OCI-LY1 (cell line): ENCODE measurements at regions not wholly inside any gene's neighbourhood (a gene's known extent, or its start where the extent isn't known, plus 50 kb on each side); places are given as distances from the start of the nearest gene placed in this dataset.

Experiments
- H2AFZ ChIP-seq: fragments of 200-600 bp; sonication (generic), shearing (Covaris generic); 2 replicates; pipeline ENCODE4 v1.6.0; 2014; ENCODE audit warnings: antibody characterized with exemption, mild to moderate bottlenecking, low read length
- H3F3A ChIP-seq: fragments of 200-600 bp; sonication (generic), shearing (Covaris generic); 2 replicates; pipeline ENCODE4 v1.6.0; 2014; ENCODE audit warnings: mild to moderate bottlenecking, antibody characterized with exemption, low read length, moderate library complexity; ENCODE audit not compliant: insufficient read depth
- H3K27ac ChIP-seq: fragments of 200-600 bp; sonication (generic); 2 replicates; pipeline ENCODE4 v1.5.1; 2014; ENCODE audit warnings: low read length, mixed run types, mild to moderate bottlenecking, low read depth; ENCODE audit not compliant: poor library complexity, severe bottlenecking
- H3K27me3 ChIP-seq: fragments of 200-600 bp; sonication (generic); 2 replicates; pipeline ENCODE4 v1.6.0; 2014; ENCODE audit warnings: antibody characterized with exemption, mild to moderate bottlenecking, low read length, moderate library complexity; ENCODE audit not compliant: insufficient read depth
- H3K36me3 ChIP-seq: fragments of 200-600 bp; sonication (generic); 2 replicates; pipeline ENCODE4 v1.6.1; 2014; ENCODE audit warnings: mild to moderate bottlenecking, antibody characterized with exemption, low read length, moderate library complexity, mixed read lengths; ENCODE audit not compliant: insufficient read depth
- H3K4me1 ChIP-seq: fragments of 200-600 bp; sonication (generic); 2 replicates; pipeline ENCODE4 v1.5.1; 2014; ENCODE audit warnings: mild to moderate bottlenecking, low read length, moderate library complexity; ENCODE audit not compliant: insufficient read depth, severe bottlenecking
- H3K4me2 ChIP-seq: fragments of 200-600 bp; sonication (generic), shearing (Covaris generic); 2 replicates; pipeline ENCODE4 v1.6.1; 2014; ENCODE audit warnings: low read length
- H3K4me3 ChIP-seq: fragments of 200-600 bp; sonication (generic); 2 replicates; pipeline ENCODE4 v1.5.1; 2014; ENCODE audit warnings: low read length, low read depth, mild to moderate bottlenecking, mixed read lengths; ENCODE audit not compliant: poor library complexity, severe bottlenecking
- H3K79me2 ChIP-seq: fragments of 200-600 bp; shearing (Covaris generic); 2 replicates; pipeline ENCODE4 v1.6.1; 2016; ENCODE audit warnings: mixed run types, low read length, mixed read lengths; ENCODE audit not compliant: insufficient read depth
- H3K9ac ChIP-seq: fragments of 200-600 bp; sonication (generic), shearing (Covaris generic); 2 replicates; pipeline ENCODE4 v1.6.1; 2014; ENCODE audit warnings: mild to moderate bottlenecking, low read length, mixed read lengths
- H3K9me2 ChIP-seq: fragments of 200-600 bp; sonication (generic), shearing (Covaris generic); 2 replicates; pipeline ENCODE4 v1.6.1; 2014; ENCODE audit warnings: low read depth, mild to moderate bottlenecking, low read length, mixed read lengths
- H3K9me3 ChIP-seq: fragments of 200-600 bp; shearing (Covaris generic); 2 replicates; pipeline ENCODE4 v1.6.1; 2014; ENCODE audit warnings: low read length, mixed read lengths
- H4K20me1 ChIP-seq: fragments of 200-600 bp; sonication (generic), shearing (Covaris generic); 2 replicates; pipeline ENCODE4 v1.6.0; 2016; ENCODE audit warnings: mild to moderate bottlenecking, low read length; ENCODE audit not compliant: insufficient read depth
- EZH2 ChIP-seq: fragments of 200-600 bp; sonication (generic), shearing (Covaris generic); IDR thresholded peaks from 2 replicates; pipeline ENCODE4 v1.8.0; 2017; ENCODE audit warnings: borderline replicate concordance, mixed run types, mild to moderate bottlenecking, antibody characterized with exemption, low read length, moderate library complexity, mixed read lengths
- TF ChIP-seq, protein P1 (sequence below): fragments of 200-600 bp; sonication (generic), shearing (Covaris generic); IDR thresholded peaks from 2 replicates; pipeline ENCODE4 v1.5.1; 2017; ENCODE audit warnings: mild to moderate bottlenecking, antibody characterized with exemption, low read length, moderate library complexity, mixed read lengths

DNA sequence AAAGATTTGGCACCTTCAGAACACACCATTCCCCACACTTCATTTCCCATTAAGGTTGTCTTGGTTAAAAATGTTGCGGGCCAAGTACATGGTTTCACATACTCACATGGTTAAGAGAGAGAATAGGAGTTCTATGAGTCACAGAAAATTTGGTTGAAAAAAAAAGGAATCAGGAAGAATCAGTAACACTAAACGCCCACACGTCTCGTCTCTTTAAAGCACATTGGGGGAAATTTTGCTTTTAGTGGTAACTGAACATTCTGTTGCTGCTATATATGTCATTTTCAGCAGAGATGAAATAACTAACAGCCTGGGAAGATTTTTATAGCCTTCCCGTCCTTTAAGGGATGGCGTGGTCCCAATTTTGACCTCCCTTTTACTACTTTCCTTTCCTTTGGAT lies 132.9 kb upstream of the ERG start:
- Histone ChIP-seq H3K9me3 (no peaks in the 10 kb centered on the region), H3K9me2 (no peaks in the 10 kb centered on the region), H3K9ac (no peak overlapping the region), H4K20me1 (no peaks in the 10 kb centered on the region), H3F3A (no peaks in the 10 kb centered on the region), H2AFZ (no peak overlapping the region), H3K36me3 (no peaks in the 10 kb centered on the region), H3K79me2 (no peaks in the 10 kb centered on the region), H3K4me1 (no peaks in the 10 kb centered on the region), H3K27me3 (no peaks in the 10 kb centered on the region), H3K27ac (no peak overlapping the region), H3K4me2 (no peak overlapping the region), H3K4me3 (no peak overlapping the region)
- TF ChIP-seq, protein P1, sequence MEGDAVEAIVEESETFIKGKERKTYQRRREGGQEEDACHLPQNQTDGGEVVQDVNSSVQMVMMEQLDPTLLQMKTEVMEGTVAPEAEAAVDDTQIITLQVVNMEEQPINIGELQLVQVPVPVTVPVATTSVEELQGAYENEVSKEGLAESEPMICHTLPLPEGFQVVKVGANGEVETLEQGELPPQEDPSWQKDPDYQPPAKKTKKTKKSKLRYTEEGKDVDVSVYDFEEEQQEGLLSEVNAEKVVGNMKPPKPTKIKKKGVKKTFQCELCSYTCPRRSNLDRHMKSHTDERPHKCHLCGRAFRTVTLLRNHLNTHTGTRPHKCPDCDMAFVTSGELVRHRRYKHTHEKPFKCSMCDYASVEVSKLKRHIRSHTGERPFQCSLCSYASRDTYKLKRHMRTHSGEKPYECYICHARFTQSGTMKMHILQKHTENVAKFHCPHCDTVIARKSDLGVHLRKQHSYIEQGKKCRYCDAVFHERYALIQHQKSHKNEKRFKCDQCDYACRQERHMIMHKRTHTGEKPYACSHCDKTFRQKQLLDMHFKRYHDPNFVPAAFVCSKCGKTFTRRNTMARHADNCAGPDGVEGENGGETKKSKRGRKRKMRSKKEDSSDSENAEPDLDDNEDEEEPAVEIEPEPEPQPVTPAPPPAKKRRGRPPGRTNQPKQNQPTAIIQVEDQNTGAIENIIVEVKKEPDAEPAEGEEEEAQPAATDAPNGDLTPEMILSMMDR: no peak
- no peak for TF ChIP-seq EZH2

DNA sequence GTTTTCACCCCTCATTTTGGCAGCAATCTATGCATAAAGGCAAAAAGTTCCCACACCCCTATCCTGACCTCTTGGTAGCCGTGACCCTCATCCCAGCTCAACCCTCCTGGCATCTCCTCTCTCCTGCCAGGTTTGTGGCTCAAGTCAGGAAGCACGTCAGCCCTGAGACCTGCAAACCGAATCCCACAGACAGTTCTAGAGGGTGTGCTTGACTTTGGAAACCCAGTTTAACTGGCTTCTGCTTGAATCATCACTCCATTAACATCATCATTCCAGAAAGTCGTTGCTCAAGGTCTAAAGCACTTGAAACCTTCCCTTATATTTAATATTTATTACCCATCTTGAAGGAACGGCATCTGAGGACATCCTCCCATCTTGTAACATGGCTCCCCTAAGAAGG lies 133.4 kb upstream of the ERG start:
- Histone ChIP-seq H3K79me2 (no peaks in the 10 kb centered on the region), H3K9me3 (no peaks in the 10 kb centered on the region), H2AFZ (no peak overlapping the region), H3F3A (no peaks in the 10 kb centered on the region), H3K4me2 (no peak overlapping the region), H3K36me3 (no peaks in the 10 kb centered on the region), H3K9me2 (no peaks in the 10 kb centered on the region), H3K9ac (no peak overlapping the region), H3K27ac (no peak overlapping the region), H4K20me1 (no peaks in the 10 kb centered on the region), H3K27me3 (no peaks in the 10 kb centered on the region), H3K4me1 (no peaks in the 10 kb centered on the region), H3K4me3 (no peak overlapping the region)
- TF ChIP-seq, protein P1: no peak
- TF ChIP-seq EZH2: no peak

DNA sequence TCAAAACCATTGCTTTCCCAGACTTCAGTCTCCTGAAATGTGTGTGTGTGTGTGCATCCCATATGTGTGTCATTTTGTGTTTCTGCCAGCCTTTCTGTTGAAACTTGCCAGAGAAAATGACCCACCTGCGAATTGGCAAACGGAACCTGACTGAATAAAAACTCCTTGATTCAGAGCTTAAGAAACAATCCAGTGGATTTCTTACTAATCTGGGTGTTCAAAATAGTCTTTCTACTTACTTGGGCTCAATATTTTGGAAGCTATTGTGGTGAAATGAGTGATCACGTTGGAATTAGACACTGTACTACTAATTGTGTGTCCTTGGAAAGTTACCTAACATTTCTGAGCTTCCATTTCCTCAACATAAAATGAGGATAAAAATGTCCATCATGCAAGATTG lies 138.9 kb upstream of the ERG start:
- H3K4me3 ChIP-seq: no peak overlapping the region
- no peak overlapping the region for H3K4me2 ChIP-seq
- H3K9me3 ChIP-seq: no peaks in the 10 kb centered on the region
- no peak overlapping the region for H3K27ac ChIP-seq
- H3K27me3 ChIP-seq: no peaks in the 10 kb centered on the region
- H3K9me2 ChIP-seq: no peaks in the 10 kb centered on the region
- no peaks in the 10 kb centered on the region for H3K4me1 ChIP-seq
- H3K9ac ChIP-seq: no peak overlapping the region
- no peak overlapping the region for H2AFZ ChIP-seq
- H4K20me1 ChIP-seq: no peaks in the 10 kb centered on the region
- no peaks in the 10 kb centered on the region for H3K36me3 ChIP-seq
- no peaks in the 10 kb centered on the region for H3K79me2 ChIP-seq
- TF ChIP-seq, protein P1: no peak
- TF ChIP-seq EZH2: no peak
- no peaks in the 10 kb centered on the region for H3F3A ChIP-seq
